HCT116 (cell line): ENCODE measurements at regions not wholly inside any gene's neighbourhood (a gene's known extent, or its start where the extent isn't known, plus 50 kb on each side); places are given as distances from the start of the nearest gene placed in this dataset.

Source experiments
- ATAC-seq: fragments of 200-7000 bp; cut with Tn5 transposase; 2 replicates; pipeline ENCODE4 v1.9.1; 2020; ENCODE audit warnings: mild to moderate bottlenecking, moderate library complexity
- BruUV-seq: library from RNA; stranded (reverse); fragments of 400-500 nt; replicated peaks from 2 replicates; lab custom pipeline; 2021; lab: Mats Ljungman, UMichigan
- CTCF ChIA-PET: fragments of 300-600 bp; sonication (Branson Sonifier 250); formaldehyde crosslinking; loops from one replicate; lab custom pipeline; 2021; ENCODE audit warnings: antibody characterized with exemption; lab: Charles Lee
- POLR2A ChIA-PET: fragments of 300-600, 350-600 bp; sonication (Branson Sonifier 250); formaldehyde crosslinking; loops from one replicate; lab custom pipeline; 2021; ENCODE audit warnings: antibody characterized with exemption; lab: Charles Lee
- RAD21 ChIA-PET, 2 experiments: fragments of 300-600 bp; sonication (Branson Sonifier 250); formaldehyde crosslinking; loops; one replicate each; lab custom pipeline; 2023; ENCODE audit warnings: low total read pairs in 2 of 2; ENCODE audit not compliant: uncharacterized antibody in 2 of 2, unreplicated experiment in 2 of 2, low non-redundant PET in 1 of 2; lab: Charles Lee
- DNase-seq: peaks from one replicate; pipeline ENCODE4 v3.0.0-alpha.2; 2010; ENCODE audit warnings: low read depth, low spot score
- H2AFZ ChIP-seq: fragments of 200-600 bp; shearing (Covaris generic), sonication (generic); 2 replicates; pipeline ENCODE4 v1.6.1; 2017; ENCODE audit warnings: low read depth, mixed run types, mixed read lengths, antibody characterized with exemption, low read length; ENCODE audit not compliant: poor library complexity, severe bottlenecking
- H3K27ac ChIP-seq: 2 replicates; pipeline ENCODE4 v1.5.1; 2012; ENCODE audit warnings: low read depth, low read length
- H3K27me3 ChIP-seq: fragments of 200-600 bp; sonication (generic); 2 replicates; pipeline ENCODE4 v1.6.1; 2016; ENCODE audit warnings: mixed run types, low read length, mixed read lengths; ENCODE audit not compliant: insufficient read depth
- H3K36me3 ChIP-seq, 2 experiments: fragments of 200-500 bp in 1 of 2; fragments of 200-600 bp in 1 of 2; sonication (Bioruptor generic) in 1 of 2; sonication (generic) in 1 of 2; 2 replicates each; pipeline versions ENCODE4 v1.5.1 to v1.6.1; 2014 to 2016; ENCODE audit warnings: low read length in 2 of 2, inconsistent platforms in 1 of 2, mixed read lengths in 1 of 2, mixed run types in 1 of 2; ENCODE audit not compliant: insufficient read depth in 2 of 2, control insufficient read depth in 1 of 2
- H3K4me1 ChIP-seq, 2 experiments: fragments of 200-600 bp in 1 of 2; sonication (generic) in 1 of 2; 2 replicates each; pipeline versions ENCODE4 v1.5.1 to v1.6.1; 2012 to 2017; ENCODE audit warnings: low read length in 2 of 2, inconsistent platforms in 1 of 2, mild to moderate bottlenecking in 1 of 2, mixed read lengths in 1 of 2, mixed run types in 1 of 2, moderate library complexity in 1 of 2; ENCODE audit not compliant: insufficient read depth in 2 of 2, control insufficient read depth in 1 of 2
- H3K4me2 ChIP-seq: fragments of 200-600 bp; sonication (generic); 2 replicates; pipeline ENCODE4 v1.6.1; 2017; ENCODE audit warnings: mixed run types, low read length, mixed read lengths
- H3K4me3 ChIP-seq, 2 experiments: fragments of 200-600 bp in 1 of 2; sonication (generic) in 1 of 2; replicated peaks in 1 of 2; 2 replicates each; pipeline ENCODE4 v1.5.1; 2011 to 2016; ENCODE audit warnings: low read length in 2 of 2, control low read depth in 1 of 2, low read depth in 1 of 2, mild to moderate bottlenecking in 1 of 2, mixed read lengths in 1 of 2, mixed run types in 1 of 2
- H3K79me2 ChIP-seq: fragments of 200-600 bp; sonication (generic); 2 replicates; pipeline ENCODE4 v1.6.1; 2017; ENCODE audit warnings: mild to moderate bottlenecking, mixed run types, low read length, moderate library complexity, mixed read lengths; ENCODE audit not compliant: insufficient read depth
- H3K9ac ChIP-seq: fragments of 200-600 bp; sonication (generic); 2 replicates; pipeline ENCODE4 v1.6.1; 2016; ENCODE audit warnings: low read length, mixed read lengths
- H3K9me2 ChIP-seq: fragments of 200-600 bp; sonication (generic), shearing (Covaris generic); 2 replicates; pipeline ENCODE4 v1.6.1; 2017; ENCODE audit warnings: mixed run types, mild to moderate bottlenecking, moderate library complexity; ENCODE audit not compliant: insufficient read depth
- H3K9me3 ChIP-seq, 2 experiments: fragments of 200-500 bp in 1 of 2; fragments of 200-600 bp in 1 of 2; sonication (Bioruptor generic) in 1 of 2; sonication (generic) in 1 of 2; 2 replicates each; pipeline ENCODE4 v1.6.1; 2014 to 2017; ENCODE audit warnings: low read length in 2 of 2, mixed read lengths in 2 of 2, inconsistent platforms in 1 of 2, low read depth in 1 of 2, mild to moderate bottlenecking in 1 of 2, mixed run types in 1 of 2, moderate library complexity in 1 of 2; ENCODE audit not compliant: control insufficient read depth in 1 of 2, insufficient read depth in 1 of 2
- H4K20me1 ChIP-seq: fragments of 200-600 bp; sonication (generic), shearing (Covaris generic); 2 replicates; pipeline ENCODE4 v1.6.1; 2017; ENCODE audit warnings: mixed run types, mild to moderate bottlenecking, moderate library complexity; ENCODE audit not compliant: insufficient read depth
- ATF3 ChIP-seq: IDR thresholded peaks from 2 replicates; pipeline ENCODE4 v1.6.1; 2012
- ELF1 ChIP-seq: IDR thresholded peaks from 2 replicates; pipeline ENCODE4 v1.6.1; 2012; ENCODE audit warnings: low read depth, borderline replicate concordance
- EZH2phosphoT487 ChIP-seq: fragments of 200-600 bp; IDR thresholded peaks from 2 replicates; pipeline ENCODE4 v1.6.1; 2018; ENCODE audit warnings: antibody characterized with exemption, borderline replicate concordance
- FOSL1 ChIP-seq: IDR thresholded peaks from 2 replicates; pipeline ENCODE4 v1.6.1; 2012; ENCODE audit warnings: low read depth
- POLR2A ChIP-seq: IDR thresholded peaks from 2 replicates; pipeline ENCODE4 v1.7.0; 2011; ENCODE audit warnings: borderline replicate concordance; ENCODE audit not compliant: insufficient read depth, insufficient read length; ENCODE audit errors: extremely low read depth
- RAD21 ChIP-seq: IDR thresholded peaks from 2 replicates; pipeline ENCODE4 v1.6.1; 2012; ENCODE audit warnings: low read depth, mild to moderate bottlenecking
- SIN3A ChIP-seq: IDR thresholded peaks from 2 replicates; pipeline ENCODE4 v1.6.1; 2012; ENCODE audit warnings: low read depth
- SP1 ChIP-seq: IDR thresholded peaks from 2 replicates; pipeline ENCODE4 v1.6.1; 2012; ENCODE audit warnings: low read depth
- TCF7L2 ChIP-seq: IDR thresholded peaks from 2 replicates; pipeline ENCODE4 v1.7.0; 2011; ENCODE audit warnings: borderline replicate concordance, inconsistent platforms; ENCODE audit not compliant: insufficient read depth, insufficient read length; ENCODE audit errors: extremely low read depth
- ZBTB33 ChIP-seq: IDR thresholded peaks from 2 replicates; pipeline ENCODE4 v1.6.1; 2011; ENCODE audit warnings: mild to moderate bottlenecking, low read length, moderate library complexity; ENCODE audit not compliant: insufficient replicate concordance; ENCODE audit errors: extremely low read depth
- ZNF274 ChIP-seq: fragments of 200-500 bp; sonication (Bioruptor generic); IDR thresholded peaks from 2 replicates; pipeline ENCODE4 v1.6.1; 2014; ENCODE audit warnings: mild to moderate bottlenecking, low read depth, low read length, inconsistent platforms
- intact Hi-C: fragments of 100-400 bp; cut with micrococcal nuclease; formaldehyde crosslinking; loops from 2 replicates; pipeline ENCODE4 v1.10.0; 2022

- no peak for TF ChIP-seq ATF3
- TF ChIP-seq ELF1, result no peak
- TF ChIP-seq, all 23 proteins: peak for 0
- Histone ChIP-seq H2AFZ (no peak overlapping the region), H3K4me1 (peaks cover 0 to 3% of the 10 kb centered on the region in 2 experiments; a peak in 1 of 4 replicates), H3K36me3 (no peaks in the 10 kb centered on the region), H4K20me1 (no peaks in the 10 kb centered on the region), H3K27me3 (no peaks in the 10 kb centered on the region), H3K27ac (no peak overlapping the region), H3K79me2 (no peaks in the 10 kb centered on the region), H3K9ac (no peak overlapping the region), H3K4me2 (no peak overlapping the region), H3K9me2 (no peaks in the 10 kb centered on the region), H3K9me3 (no peaks in the 10 kb centered on the region), H3K4me3 (no peak overlapping the region)
- ChIA-PET POLR2A (no interaction called here), CTCF (no interaction called here), RAD21 (no interaction called here)
- no TSS peak for BruUV-seq
- ATAC-seq (no peak), DNase-seq (no peak)
- intact Hi-C loops, result no loop called here
Measured at GRCh38 chr2:239873656-239874635, 151.2 kb downstream of the NDUFA10 start.

- ATAC-seq (no peak), DNase-seq (no peak)
- no peak overlapping the region for H3K4me3 ChIP-seq
- H3K79me2 ChIP-seq, result no peaks in the 10 kb centered on the region
- RAD21 ChIA-PET, result no interaction called here
- no peaks in the 10 kb centered on the region for H4K20me1 ChIP-seq
- intact Hi-C loops, result no loop called here
- no peak for TF ChIP-seq EZH2phosphoT487
- TF ChIP-seq RAD21, result no peak
- TF ChIP-seq SIN3A, result no peak
- TF ChIP-seq SP1, result no peak
- no peak for TF ChIP-seq ZBTB33
- no peak for TF ChIP-seq ZNF274
- no peak for TF ChIP-seq TCF7L2
- TF ChIP-seq ELF1, result no peak
- no peak for TF ChIP-seq FOSL1
- no peak for TF ChIP-seq POLR2A
- no TSS peak for BruUV-seq
- H3K4me1 ChIP-seq, result peaks cover 0 to 3% of the 10 kb centered on the region in 2 experiments; a peak in 1 of 4 replicates
- CTCF ChIA-PET, result no interaction called here
- H3K27ac ChIP-seq, result no peak overlapping the region
- POLR2A ChIA-PET, result no interaction called here
- no peaks in the 10 kb centered on the region for H3K36me3 ChIP-seq
- H3K27me3 ChIP-seq, result no peaks in the 10 kb centered on the region
- peaks cover 0 to 14% of the 10 kb centered on the region in 2 experiments; a peak in 1 of 4 replicates for H3K9me3 ChIP-seq
- no peak overlapping the region for H3K4me2 ChIP-seq
- H3K9me2 ChIP-seq, result no peaks in the 10 kb centered on the region
- no peak overlapping the region for H3K9ac ChIP-seq
- no peak overlapping the region for H2AFZ ChIP-seq
Measured at GRCh38 chr2:239871481-239872435, 153.4 kb downstream of the NDUFA10 start.
